GM18867 (cell line): ENCODE measurements at regions not wholly inside any gene's neighbourhood (a gene's known extent, or its start where the extent isn't known, plus 50 kb on each side); places are given as distances from the start of the nearest gene placed in this dataset.

ENCODE experiments used
- ATAC-seq: cut with Tn5 transposase; IDR thresholded peaks from one replicate; pipeline ENCODE4 v1.9.1; 2021; ENCODE audit warnings: mild to moderate bottlenecking, moderate library complexity; ENCODE audit not compliant: unreplicated experiment

GRCh38 chr14:34025325-34026017 is 74.6 kb upstream of the EGLN3 start:
- no peak for ATAC-seq

GRCh38 chr14:34024768-34025144 is 73.9 kb upstream of the EGLN3 start:
- no peak for ATAC-seq

GRCh38 chr14:34023824-34024767 is 73.2 kb upstream of the EGLN3 start:
- ATAC-seq = no peak

GRCh38 chr14:34021096-34021495 is 70.2 kb upstream of the EGLN3 start:
- ATAC-seq = no peak

GRCh38 chr14:34020014-34020413 is 69.1 kb upstream of the EGLN3 start:
- no peak for ATAC-seq

GRCh38 chr14:34018564-34019244 is 67.8 kb upstream of the EGLN3 start:
- no peak for ATAC-seq

- no peak for ATAC-seq
Measured at GRCh38 chr14:34018125-34018524, 67.3 kb upstream of the EGLN3 start.

- no peak for ATAC-seq
Measured at GRCh38 chr14:34015383-34015782, 64.5 kb upstream of the EGLN3 start.

GRCh38 chr14:34014936-34015335 is 64.1 kb upstream of the EGLN3 start:
- ATAC-seq = no peak

GRCh38 chr14:34013721-34014060 is 62.8 kb upstream of the EGLN3 start:
- ATAC-seq = peak; percentile 64

- ATAC-seq = peak; percentile 81
Measured at GRCh38 chr14:34012978-34013720, 62.3 kb upstream of the EGLN3 start.

GRCh38 chr14:34012369-34012768 is 61.5 kb upstream of the EGLN3 start:
- ATAC-seq = no peak

GRCh38 chr14:34009956-34010355 is 59.1 kb upstream of the EGLN3 start:
- ATAC-seq = no peak

GRCh38 chr14:34007902-34008301 is 57.0 kb upstream of the EGLN3 start:
- no peak for ATAC-seq

- ATAC-seq = no peak
Measured at GRCh38 chr14:34005901-34006300, 55.0 kb upstream of the EGLN3 start.

- ATAC-seq = no peak
Measured at GRCh38 chr14:34004881-34005280, 54.0 kb upstream of the EGLN3 start.

GRCh38 chr14:34003691-34004090 is 52.8 kb upstream of the EGLN3 start:
- ATAC-seq = no peak

- no peak for ATAC-seq
Measured at GRCh38 chr14:34003082-34003668, 52.3 kb upstream of the EGLN3 start.
